ENCODE measurements at regions not wholly inside any gene's neighbourhood (a gene's known extent, or its start where the extent isn't known, plus 50 kb on each side); places are given as distances from the start of the nearest gene placed in this dataset.

DNA sequence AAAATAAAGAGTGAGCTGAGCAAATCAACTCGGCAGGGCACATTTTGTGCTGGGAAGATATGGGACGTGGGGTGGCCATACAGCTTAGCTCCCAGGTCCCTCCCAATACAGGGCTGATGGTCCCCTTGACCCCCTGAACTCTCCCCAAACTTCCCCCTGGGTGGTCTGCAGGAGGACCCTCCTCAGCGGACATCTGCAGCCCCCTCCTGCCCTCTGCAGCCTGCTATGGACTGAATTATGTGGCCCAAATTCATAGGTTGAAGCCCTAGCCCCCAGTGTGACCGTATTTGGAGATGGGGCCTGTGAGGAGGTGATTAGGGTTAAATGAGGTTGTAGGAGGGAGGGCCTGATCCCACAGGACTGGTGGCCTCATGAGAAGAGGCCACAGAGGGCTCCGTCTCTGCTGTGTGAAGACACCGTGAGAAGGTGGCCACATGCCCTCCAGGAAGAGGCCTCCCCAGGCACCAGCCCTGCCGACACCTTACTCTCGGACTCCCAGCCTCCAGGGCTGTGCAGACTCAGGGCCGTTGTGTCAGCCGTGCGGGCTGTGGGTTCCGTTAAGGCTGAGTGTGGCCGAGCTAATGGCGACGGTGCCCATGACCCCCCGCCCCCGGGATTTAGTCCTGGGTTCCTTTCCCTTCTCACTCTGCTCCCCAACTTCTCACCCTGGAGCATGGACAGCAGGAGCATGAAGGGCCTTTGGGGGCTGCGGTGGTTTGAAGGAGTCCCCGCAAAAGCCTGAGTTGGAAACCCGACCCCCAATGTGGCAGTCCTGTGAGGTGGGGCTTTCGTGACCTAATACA lies 1042.8 kb downstream of the BRD1 start:
- Histone ChIP-seq H3K36me3 (ENCODE audit: control insufficient read depth, insufficient read depth, low read length) (no peaks in the 10 kb centered on the region), H3K27me3 (ENCODE audit: control insufficient read depth, insufficient read depth, low read length) (no peaks in the 10 kb centered on the region), H3K9me3 (ENCODE audit: control insufficient read depth, insufficient read depth, low read depth, low read length) (no peaks in the 10 kb centered on the region), H3K4me1 (ENCODE audit: control insufficient read depth, insufficient read depth, low read length) (no peaks in the 10 kb centered on the region), H3K4me3 (ENCODE audit: low read depth in 2 of 2, low read length in 2 of 2) (no peak overlapping the region), H3K27ac (ENCODE audit: low read length) (no peak overlapping the region)
- TF ChIP-seq SIN3A (IDR thresholded peaks at IDR 0.05; ENCODE audit: borderline replicate concordance, insufficient read depth, low read depth, low read length) (no peak), TCF7L2 (IDR thresholded peaks at IDR 0.05; ENCODE audit: low read depth, low read length) (no peak), POLR2AphosphoS5 (IDR thresholded peaks at IDR 0.05; ENCODE audit: low read depth, low read length) (no peak), CTCF (IDR thresholded peaks at IDR 0.05) (no peak)
- TF ChIP-seq, protein P1, sequence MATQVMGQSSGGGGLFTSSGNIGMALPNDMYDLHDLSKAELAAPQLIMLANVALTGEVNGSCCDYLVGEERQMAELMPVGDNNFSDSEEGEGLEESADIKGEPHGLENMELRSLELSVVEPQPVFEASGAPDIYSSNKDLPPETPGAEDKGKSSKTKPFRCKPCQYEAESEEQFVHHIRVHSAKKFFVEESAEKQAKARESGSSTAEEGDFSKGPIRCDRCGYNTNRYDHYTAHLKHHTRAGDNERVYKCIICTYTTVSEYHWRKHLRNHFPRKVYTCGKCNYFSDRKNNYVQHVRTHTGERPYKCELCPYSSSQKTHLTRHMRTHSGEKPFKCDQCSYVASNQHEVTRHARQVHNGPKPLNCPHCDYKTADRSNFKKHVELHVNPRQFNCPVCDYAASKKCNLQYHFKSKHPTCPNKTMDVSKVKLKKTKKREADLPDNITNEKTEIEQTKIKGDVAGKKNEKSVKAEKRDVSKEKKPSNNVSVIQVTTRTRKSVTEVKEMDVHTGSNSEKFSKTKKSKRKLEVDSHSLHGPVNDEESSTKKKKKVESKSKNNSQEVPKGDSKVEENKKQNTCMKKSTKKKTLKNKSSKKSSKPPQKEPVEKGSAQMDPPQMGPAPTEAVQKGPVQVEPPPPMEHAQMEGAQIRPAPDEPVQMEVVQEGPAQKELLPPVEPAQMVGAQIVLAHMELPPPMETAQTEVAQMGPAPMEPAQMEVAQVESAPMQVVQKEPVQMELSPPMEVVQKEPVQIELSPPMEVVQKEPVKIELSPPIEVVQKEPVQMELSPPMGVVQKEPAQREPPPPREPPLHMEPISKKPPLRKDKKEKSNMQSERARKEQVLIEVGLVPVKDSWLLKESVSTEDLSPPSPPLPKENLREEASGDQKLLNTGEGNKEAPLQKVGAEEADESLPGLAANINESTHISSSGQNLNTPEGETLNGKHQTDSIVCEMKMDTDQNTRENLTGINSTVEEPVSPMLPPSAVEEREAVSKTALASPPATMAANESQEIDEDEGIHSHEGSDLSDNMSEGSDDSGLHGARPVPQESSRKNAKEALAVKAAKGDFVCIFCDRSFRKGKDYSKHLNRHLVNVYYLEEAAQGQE (IDR thresholded peaks at IDR 0.05; ENCODE audit: insufficient read depth in 1 of 2, low read depth in 2 of 2, low read length in 1 of 2) = no peak
- BruUV-seq (replicated peaks) = no TSS peak
- DNase-seq (ENCODE audit: low read depth, low spot score) (no peak), ATAC-seq (no peak)
- POLR2A ChIA-PET = no interaction called here
- intact Hi-C loops (cut with micrococcal nuclease; ENCODE audit: unreplicated experiment) (no loop called here), in situ Hi-C loops (cut with HindIII; ENCODE audit: low pct_unique_long_range_greater_than_20kb, low sequenced_read_pairs) (no loop called here)
- CTCF ChIA-PET = no interaction called here

- intact Hi-C loops (cut with micrococcal nuclease; ENCODE audit: unreplicated experiment) (no loop called here), in situ Hi-C loops (cut with HindIII; ENCODE audit: low pct_unique_long_range_greater_than_20kb, low sequenced_read_pairs) (no loop called here)
- H3K27ac ChIP-seq (ENCODE audit: low read length) = no peak overlapping the region
- ChIA-PET CTCF (no interaction called here), POLR2A (no interaction called here)
- no peaks in the 10 kb centered on the region for H3K36me3 ChIP-seq (ENCODE audit: control insufficient read depth, insufficient read depth, low read length)
- BruUV-seq (replicated peaks) = no TSS peak
- ATAC-seq (no peak), DNase-seq (ENCODE audit: low read depth, low spot score) (no peak)
- no peaks in the 10 kb centered on the region for H3K4me1 ChIP-seq (ENCODE audit: control insufficient read depth, insufficient read depth, low read length)
- TF ChIP-seq SIN3A (IDR thresholded peaks at IDR 0.05; ENCODE audit: borderline replicate concordance, insufficient read depth, low read depth, low read length) (no peak), POLR2AphosphoS5 (IDR thresholded peaks at IDR 0.05; ENCODE audit: low read depth, low read length) (no peak), CTCF (IDR thresholded peaks at IDR 0.05) (no peak), TCF7L2 (IDR thresholded peaks at IDR 0.05; ENCODE audit: low read depth, low read length) (no peak)
- TF ChIP-seq, protein P1 (IDR thresholded peaks at IDR 0.05; ENCODE audit: insufficient read depth in 1 of 2, low read depth in 2 of 2, low read length in 1 of 2) = no peak
- H3K27me3 ChIP-seq (ENCODE audit: control insufficient read depth, insufficient read depth, low read length) = no peaks in the 10 kb centered on the region
- H3K9me3 ChIP-seq (ENCODE audit: control insufficient read depth, insufficient read depth, low read depth, low read length) = no peaks in the 10 kb centered on the region
- H3K4me3 ChIP-seq (ENCODE audit: low read depth in 2 of 2, low read length in 2 of 2) = no peak overlapping the region
Observed at GRCh38 chr22:48783821-48784266, 1043.8 kb downstream of the BRD1 start.

All from Panc1 (cell line).